Neural cell (in vitro differentiated cells): ENCODE measurements at regions not wholly inside any gene's neighbourhood (a gene's known extent, or its start where the extent isn't known, plus 50 kb on each side); places are given as distances from the start of the nearest gene placed in this dataset.

ENCODE experiments used
- H2AFZ ChIP-seq: fragments of 200-600, 300-800 bp; sonication (generic), shearing (Covaris generic); 2 replicates; pipeline ENCODE4 v1.6.0; 2014; ENCODE audit warnings: low read depth, mild to moderate bottlenecking, antibody characterized with exemption, low read length, moderate library complexity
- H3F3A ChIP-seq: fragments of 200-600 bp; shearing (Covaris generic); 2 replicates; pipeline ENCODE4 v1.6.1; 2016; ENCODE audit warnings: mild to moderate bottlenecking, moderate library complexity, mixed read lengths, antibody characterized with exemption, low read length; ENCODE audit not compliant: insufficient read depth, poor library complexity, severe bottlenecking
- H3K27ac ChIP-seq: fragments of 200-600, 300-800 bp; sonication (generic), shearing (Covaris generic); 2 replicates; pipeline ENCODE4 v1.5.1; 2014; ENCODE audit warnings: mild to moderate bottlenecking, low read length, moderate library complexity
- H3K27me3 ChIP-seq: fragments of 300-800, 200-600 bp; sonication (generic), shearing (Covaris generic); 2 replicates; pipeline ENCODE4 v1.6.0; 2014; ENCODE audit warnings: mild to moderate bottlenecking, low read depth, low read length, moderate library complexity; ENCODE audit not compliant: insufficient read depth
- H3K36me3 ChIP-seq: fragments of 300-800, 200-600 bp; sonication (generic), shearing (Covaris generic); 2 replicates; pipeline ENCODE4 v1.5.1; 2014; ENCODE audit warnings: mild to moderate bottlenecking, antibody characterized with exemption, low read length, moderate library complexity; ENCODE audit not compliant: insufficient read depth
- H3K4me2 ChIP-seq: fragments of 300-800, 200-600 bp; sonication (generic), shearing (Covaris generic); 2 replicates; pipeline ENCODE4 v1.6.0; 2014; ENCODE audit warnings: mild to moderate bottlenecking, low read length
- H3K4me3 ChIP-seq: fragments of 300-800, 200-600 bp; sonication (generic), shearing (Covaris generic); 2 replicates; pipeline ENCODE4 v1.5.1; 2014; ENCODE audit warnings: mild to moderate bottlenecking, low read length, moderate library complexity
- H3K79me2 ChIP-seq: fragments of 200-600 bp; shearing (Covaris generic); replicated peaks from 2 replicates; pipeline ENCODE4 v1.6.0; 2014; ENCODE audit warnings: mild to moderate bottlenecking, low read length, moderate library complexity; ENCODE audit not compliant: insufficient read depth
- H3K9ac ChIP-seq: fragments of 300-800, 200-600 bp; sonication (generic), shearing (Covaris generic); 2 replicates; pipeline ENCODE4 v1.6.1; 2016; ENCODE audit warnings: mild to moderate bottlenecking, low read length, mixed read lengths
- H3K9me2 ChIP-seq: fragments of 200-600 bp; shearing (Covaris generic); 2 replicates; pipeline ENCODE4 v1.6.1; 2016; ENCODE audit warnings: mild to moderate bottlenecking, low read length, mixed read lengths; ENCODE audit not compliant: insufficient read depth
- H3K9me3 ChIP-seq: fragments of 200-600, 300-800 bp; sonication (generic), shearing (Covaris generic); 2 replicates; pipeline ENCODE4 v1.6.1; 2016; ENCODE audit warnings: mild to moderate bottlenecking, mixed run types, low read length, moderate library complexity, mixed read lengths
- H4K20me1 ChIP-seq: fragments of 200-600 bp; shearing (Covaris generic); 2 replicates; pipeline ENCODE4 v1.6.1; 2016; ENCODE audit warnings: mild to moderate bottlenecking, mixed run types; ENCODE audit not compliant: insufficient read depth
- CTCF ChIP-seq: fragments of 450-650 bp; IDR thresholded peaks from 2 replicates; pipeline ENCODE4 v1.5.1; 2014; ENCODE audit warnings: antibody characterized with exemption, mild to moderate bottlenecking, moderate library complexity; ENCODE audit not compliant: poor library complexity, severe bottlenecking
- EP300 ChIP-seq: fragments of 450-650 bp; conservative IDR thresholded peaks from 2 replicates; pipeline ENCODE4 v1.6.1; 2014; ENCODE audit warnings: antibody characterized with exemption, mild to moderate bottlenecking, moderate library complexity; ENCODE audit not compliant: poor library complexity, severe bottlenecking
- EZH2 ChIP-seq: fragments of 200-600, 300-800 bp; shearing (Covaris generic), sonication (generic); IDR thresholded peaks from 2 replicates; pipeline ENCODE4 v1.6.1; 2014; ENCODE audit warnings: antibody characterized with exemption, low read length, borderline replicate concordance, mild to moderate bottlenecking; ENCODE audit not compliant: insufficient read depth, poor library complexity, severe bottlenecking
- MXI1 ChIP-seq: fragments of 450-650 bp; conservative IDR thresholded peaks from 2 replicates; pipeline ENCODE4 v1.6.1; 2014; ENCODE audit warnings: antibody characterized with exemption, mild to moderate bottlenecking; ENCODE audit not compliant: poor library complexity, severe bottlenecking
- POLR2AphosphoS5 ChIP-seq: IDR thresholded peaks from 2 replicates; pipeline ENCODE4 v1.6.1; 2012
- RAD21 ChIP-seq: fragments of 450-650 bp; conservative IDR thresholded peaks from 2 replicates; pipeline ENCODE4 v1.6.1; 2014; ENCODE audit warnings: antibody characterized with exemption, mild to moderate bottlenecking, moderate library complexity
- REST ChIP-seq: IDR thresholded peaks from 2 replicates; pipeline ENCODE4 v1.6.1; 2012; ENCODE audit warnings: borderline replicate concordance
- SMC3 ChIP-seq: fragments of 450-650 bp; conservative IDR thresholded peaks from 2 replicates; pipeline ENCODE4 v1.6.1; 2014; ENCODE audit warnings: antibody characterized with exemption, mild to moderate bottlenecking, moderate library complexity; ENCODE audit not compliant: poor library complexity
- TAF1 ChIP-seq: IDR thresholded peaks from 2 replicates; pipeline ENCODE4 v1.6.1; 2012; ENCODE audit warnings: low read depth

GRCh38 chr9:87813119-87813463 is 69.6 kb upstream of the SPATA31E1 start:
- Histone ChIP-seq H4K20me1 (no peaks in the 10 kb centered on the region), H3K9me2 (no peaks in the 10 kb centered on the region), H3K27me3 (no peaks in the 10 kb centered on the region), H3K36me3 (no peaks in the 10 kb centered on the region), H3K79me2 (no peaks in the 10 kb centered on the region), H2AFZ (no peak overlapping the region), H3F3A (no peaks in the 10 kb centered on the region), H3K27ac (no peak overlapping the region), H3K9ac (no peak overlapping the region), H3K9me3 (no peaks in the 10 kb centered on the region), H3K4me2 (no peak overlapping the region), H3K4me3 (no peak overlapping the region)
- no peak for TF ChIP-seq MXI1
- no peak for TF ChIP-seq TAF1
- TF ChIP-seq POLR2AphosphoS5: no peak
- TF ChIP-seq EP300: no peak
- no peak for TF ChIP-seq EZH2
- no peak for TF ChIP-seq REST
- no peak for TF ChIP-seq CTCF
- TF ChIP-seq SMC3: no peak
- no peak for TF ChIP-seq RAD21

- Histone ChIP-seq H3F3A (no peaks in the 10 kb centered on the region), H2AFZ (no peak overlapping the region), H3K79me2 (no peaks in the 10 kb centered on the region), H3K4me2 (no peak overlapping the region), H4K20me1 (no peaks in the 10 kb centered on the region), H3K9ac (no peak overlapping the region), H3K9me3 (no peaks in the 10 kb centered on the region), H3K9me2 (no peaks in the 10 kb centered on the region), H3K27ac (no peak overlapping the region), H3K27me3 (no peaks in the 10 kb centered on the region), H3K4me3 (no peak overlapping the region), H3K36me3 (no peaks in the 10 kb centered on the region)
- no peak for TF ChIP-seq EP300
- no peak for TF ChIP-seq TAF1
- TF ChIP-seq EZH2: no peak
- TF ChIP-seq MXI1: no peak
Measured at GRCh38 chr9:87816036-87816435, 66.6 kb upstream of the SPATA31E1 start.

- H3K9ac ChIP-seq: no peak overlapping the region
- H3K79me2 ChIP-seq: no peaks in the 10 kb centered on the region
- no peaks in the 10 kb centered on the region for H3F3A ChIP-seq
- TF ChIP-seq EP300 (peak; percentile 51), SMC3 (no peak), POLR2AphosphoS5 (peak; percentile 21), MXI1 (no peak), EZH2 (no peak), CTCF (no peak), TAF1 (no peak), RAD21 (no peak)
- no peak overlapping the region for H2AFZ ChIP-seq
- no peaks in the 10 kb centered on the region for H3K9me2 ChIP-seq
- H3K4me2 ChIP-seq: no peak overlapping the region
- H3K4me3 ChIP-seq: no peak overlapping the region
- H3K27me3 ChIP-seq: no peaks in the 10 kb centered on the region
- no peaks in the 10 kb centered on the region for H3K36me3 ChIP-seq
- H4K20me1 ChIP-seq: no peaks in the 10 kb centered on the region
- no peaks in the 10 kb centered on the region for H3K9me3 ChIP-seq
- H3K27ac ChIP-seq: no peak overlapping the region
Measured at GRCh38 chr9:87818308-87818707, 64.4 kb upstream of the SPATA31E1 start.
